IMR-90 (cell line): ENCODE measurements at regions not wholly inside any gene's neighbourhood (a gene's known extent, or its start where the extent isn't known, plus 50 kb on each side); places are given as distances from the start of the nearest gene placed in this dataset.

ENCODE experiments used
- BHLHE40 ChIP-seq: fragments of 150-350 bp; IDR thresholded peaks from 2 replicates; pipeline ENCODE4 v1.6.1; 2016; ENCODE audit warnings: mild to moderate bottlenecking, low read depth, low read length
- CEBPB ChIP-seq: IDR thresholded peaks from 2 replicates; pipeline ENCODE4 v1.6.1; 2012; ENCODE audit warnings: low read depth, low read length, improper control_type of control experiment
- ELK1 ChIP-seq: fragments of 150-350 bp; IDR thresholded peaks from 2 replicates; pipeline ENCODE4 v1.6.1; 2016; ENCODE audit warnings: low read depth, mild to moderate bottlenecking, low read length, moderate library complexity, borderline replicate concordance
- FOS ChIP-seq: fragments of 150-350 bp; IDR thresholded peaks from 2 replicates; pipeline ENCODE4 v1.6.1; 2016; ENCODE audit warnings: low read depth, low read length
- MAZ ChIP-seq: IDR thresholded peaks from 2 replicates; pipeline ENCODE4 v1.6.1; 2012; ENCODE audit warnings: low read depth, mild to moderate bottlenecking, low read length, improper control_type of control experiment, moderate library complexity, borderline replicate concordance
- MXI1 ChIP-seq: IDR thresholded peaks from 2 replicates; pipeline ENCODE4 v1.6.1; 2012; ENCODE audit warnings: low read depth, mild to moderate bottlenecking, low read length, moderate library complexity, borderline replicate concordance
- POLR2A ChIP-seq: IDR thresholded peaks from 2 replicates; pipeline ENCODE4 v1.6.1; 2012; ENCODE audit warnings: mild to moderate bottlenecking, low read depth, low read length
- RCOR1 ChIP-seq: IDR thresholded peaks from 2 replicates; pipeline ENCODE4 v1.6.1; 2012; ENCODE audit warnings: mild to moderate bottlenecking, low read length, improper control_type of control experiment; ENCODE audit not compliant: insufficient replicate concordance
- RFX5 ChIP-seq: IDR thresholded peaks from 2 replicates; pipeline ENCODE4 v1.8.0; 2012; ENCODE audit warnings: low read depth, mild to moderate bottlenecking, low read length, moderate library complexity
- TF ChIP-seq, protein P1 (sequence below): conservative IDR thresholded peaks from 2 replicates; pipeline ENCODE4 v1.5.1; 2012; ENCODE audit warnings: mild to moderate bottlenecking, low read depth, low read length, improper control_type of control experiment

GRCh38 chr6:109271622-109272021 lies 110.6 kb downstream of the CD164 start:
- TF ChIP-seq, protein P1, sequence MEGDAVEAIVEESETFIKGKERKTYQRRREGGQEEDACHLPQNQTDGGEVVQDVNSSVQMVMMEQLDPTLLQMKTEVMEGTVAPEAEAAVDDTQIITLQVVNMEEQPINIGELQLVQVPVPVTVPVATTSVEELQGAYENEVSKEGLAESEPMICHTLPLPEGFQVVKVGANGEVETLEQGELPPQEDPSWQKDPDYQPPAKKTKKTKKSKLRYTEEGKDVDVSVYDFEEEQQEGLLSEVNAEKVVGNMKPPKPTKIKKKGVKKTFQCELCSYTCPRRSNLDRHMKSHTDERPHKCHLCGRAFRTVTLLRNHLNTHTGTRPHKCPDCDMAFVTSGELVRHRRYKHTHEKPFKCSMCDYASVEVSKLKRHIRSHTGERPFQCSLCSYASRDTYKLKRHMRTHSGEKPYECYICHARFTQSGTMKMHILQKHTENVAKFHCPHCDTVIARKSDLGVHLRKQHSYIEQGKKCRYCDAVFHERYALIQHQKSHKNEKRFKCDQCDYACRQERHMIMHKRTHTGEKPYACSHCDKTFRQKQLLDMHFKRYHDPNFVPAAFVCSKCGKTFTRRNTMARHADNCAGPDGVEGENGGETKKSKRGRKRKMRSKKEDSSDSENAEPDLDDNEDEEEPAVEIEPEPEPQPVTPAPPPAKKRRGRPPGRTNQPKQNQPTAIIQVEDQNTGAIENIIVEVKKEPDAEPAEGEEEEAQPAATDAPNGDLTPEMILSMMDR, result no peak
- TF ChIP-seq POLR2A (no peak), MAZ (no peak), RCOR1 (no peak), ELK1 (no peak), RFX5 (no peak), FOS (no peak), MXI1 (no peak), CEBPB (no peak), BHLHE40 (no peak)
